Right lobe of liver (tissue), 6 donors: ENCODE measurements at regions not wholly inside any gene's neighbourhood (a gene's known extent, or its start where the extent isn't known, plus 50 kb on each side); places are given as distances from the start of the nearest gene placed in this dataset.

ENCODE experiments used
- ATAC-seq, 4 donors: fragments of 200-7000 bp; cut with Tn5 transposase; one replicate each; pipeline ENCODE4 v1.9.1; 2020; ENCODE audit warnings: mild to moderate bottlenecking in 4 of 4, moderate library complexity in 4 of 4
- DNase-seq, 3 donors: peaks; one replicate each; pipeline ENCODE4 v3.0.0-alpha.2; 2020
- H3K27ac ChIP-seq, 3 donors: fragments of 200-600 bp; one replicate each; pipeline ENCODE4 v1.8.0; 2022
- H3K27me3 ChIP-seq, 2 donors: fragments of 200-600 bp; one replicate each; pipeline ENCODE4 v1.8.0; 2022
- H3K36me3 ChIP-seq, 4 donors: fragments of 200-600 bp; sonication (generic) in 1 of 4; one replicate each; pipeline versions ENCODE4 v1.5.1 to v1.8.0; 2017 to 2022; ENCODE audit warnings: control low read depth in 1 of 4
- H3K4me1 ChIP-seq, 4 donors: fragments of 200-600 bp; sonication (generic) in 1 of 4; one replicate each; pipeline versions ENCODE4 v1.5.1 to v1.8.0; 2017 to 2022; ENCODE audit warnings: control low read depth in 1 of 4
- H3K4me3 ChIP-seq, 3 donors: fragments of 200-600 bp; one replicate each; pipeline ENCODE4 v1.8.0; 2022
- H3K9me3 ChIP-seq, 4 donors: fragments of 200-600 bp; sonication (generic) in 1 of 4; one replicate each; pipeline versions ENCODE4 v1.5.1 to v1.8.0; 2017 to 2022; ENCODE audit warnings: control low read depth in 1 of 4
- POLR2A ChIP-seq: fragments of 450-650 bp; IDR thresholded peaks from one replicate; pipeline ENCODE4 v1.6.1; 2017; ENCODE audit warnings: antibody characterized with exemption, mild to moderate bottlenecking
- WGBS: methylation state at CpG from one replicate; pipeline ENCODE4 v1.1.6; 2018; ENCODE audit warnings: low coverage, low lambda C conversion rate; ENCODE audit not compliant: insufficient coverage; ENCODE audit errors: missing lambda C conversion rate; 5-methylcytosine and 5-hydroxymethylcytosine counted together
- intact Hi-C, 2 donors: fragments of 100-400 bp; cut with DNase I; formaldehyde crosslinking; loops; one replicate each; pipeline versions ENCODE4 v1.11.2 to v1.14.1; 2022
- TF ChIP-seq, protein P1 (sequence below), 4 donors: fragments of 200-600 bp in 3 of 4; fragments of 450-650 bp in 1 of 4; IDR thresholded peaks; one replicate each; pipeline versions ENCODE4 v1.5.1 to v1.8.0; 2016 to 2022; ENCODE audit warnings: antibody characterized with exemption in 4 of 4, mild to moderate bottlenecking in 2 of 4
- donor health status: DM: no; HTN: yes; CAD: no.
- donor health status: DM: no; HTN: no; CAD: no.
- donor health status: DM: no; HTN: no; CAD: no.
- donor health status: DM: no; HTN: yes; CAD: no.
- donor health status: DM: no; HTN: yes; CAD: no.

DNA sequence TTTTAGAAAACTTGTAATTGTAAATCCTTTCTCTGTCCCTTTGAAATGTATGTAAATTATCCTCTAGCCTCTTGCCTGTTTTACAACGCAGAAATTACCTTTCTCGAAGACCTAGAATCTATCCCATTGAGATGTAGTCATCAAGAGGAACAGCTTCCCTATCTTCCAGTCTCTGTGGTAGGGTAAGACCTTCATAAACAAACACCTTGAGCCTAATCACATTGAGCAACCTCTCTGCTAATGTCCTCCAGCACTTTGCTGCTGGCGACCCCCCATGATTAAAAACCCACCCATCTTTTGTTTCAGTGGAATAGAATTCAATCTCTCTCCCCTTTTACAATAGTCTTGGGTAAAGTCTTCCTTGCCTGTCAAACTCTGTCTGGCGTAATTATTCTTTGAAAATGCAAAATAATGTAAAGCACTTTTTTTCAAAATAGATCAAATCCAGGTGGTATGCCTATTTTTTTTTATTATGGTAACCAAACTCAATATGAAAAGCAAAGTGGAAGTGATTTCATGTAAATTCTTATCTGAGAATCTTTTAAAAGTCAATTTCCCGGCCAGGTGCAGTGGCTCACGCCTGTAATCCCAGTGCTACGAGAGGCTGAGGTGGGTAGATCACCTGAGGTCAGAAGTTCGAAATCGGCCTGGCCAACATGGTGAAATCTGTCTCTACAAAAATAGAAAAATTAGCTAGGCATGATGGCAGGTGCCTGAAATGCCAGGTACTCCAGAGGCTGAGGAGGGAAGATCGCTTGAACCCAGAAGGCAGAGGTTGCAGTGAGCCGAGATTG is 237.9 kb downstream of the GRXCR1 start:
- Histone ChIP-seq H3K36me3 (no peaks in the 10 kb centered on the region), H3K27ac (no peak overlapping the region), H3K4me1 (no peaks in the 10 kb centered on the region), H3K27me3 (no peaks in the 10 kb centered on the region), H3K4me3 (no peak overlapping the region), H3K9me3 (no peaks in the 10 kb centered on the region)
- DNase-seq (no peak), ATAC-seq (no peak)
- intact Hi-C loops: no loop called here
- TF ChIP-seq, protein P1, sequence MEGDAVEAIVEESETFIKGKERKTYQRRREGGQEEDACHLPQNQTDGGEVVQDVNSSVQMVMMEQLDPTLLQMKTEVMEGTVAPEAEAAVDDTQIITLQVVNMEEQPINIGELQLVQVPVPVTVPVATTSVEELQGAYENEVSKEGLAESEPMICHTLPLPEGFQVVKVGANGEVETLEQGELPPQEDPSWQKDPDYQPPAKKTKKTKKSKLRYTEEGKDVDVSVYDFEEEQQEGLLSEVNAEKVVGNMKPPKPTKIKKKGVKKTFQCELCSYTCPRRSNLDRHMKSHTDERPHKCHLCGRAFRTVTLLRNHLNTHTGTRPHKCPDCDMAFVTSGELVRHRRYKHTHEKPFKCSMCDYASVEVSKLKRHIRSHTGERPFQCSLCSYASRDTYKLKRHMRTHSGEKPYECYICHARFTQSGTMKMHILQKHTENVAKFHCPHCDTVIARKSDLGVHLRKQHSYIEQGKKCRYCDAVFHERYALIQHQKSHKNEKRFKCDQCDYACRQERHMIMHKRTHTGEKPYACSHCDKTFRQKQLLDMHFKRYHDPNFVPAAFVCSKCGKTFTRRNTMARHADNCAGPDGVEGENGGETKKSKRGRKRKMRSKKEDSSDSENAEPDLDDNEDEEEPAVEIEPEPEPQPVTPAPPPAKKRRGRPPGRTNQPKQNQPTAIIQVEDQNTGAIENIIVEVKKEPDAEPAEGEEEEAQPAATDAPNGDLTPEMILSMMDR (IDR thresholded peaks at IDR 0.05): no peak
- 42% methylated on average over 11 of the region's 11 CpGs for WGBS

DNA sequence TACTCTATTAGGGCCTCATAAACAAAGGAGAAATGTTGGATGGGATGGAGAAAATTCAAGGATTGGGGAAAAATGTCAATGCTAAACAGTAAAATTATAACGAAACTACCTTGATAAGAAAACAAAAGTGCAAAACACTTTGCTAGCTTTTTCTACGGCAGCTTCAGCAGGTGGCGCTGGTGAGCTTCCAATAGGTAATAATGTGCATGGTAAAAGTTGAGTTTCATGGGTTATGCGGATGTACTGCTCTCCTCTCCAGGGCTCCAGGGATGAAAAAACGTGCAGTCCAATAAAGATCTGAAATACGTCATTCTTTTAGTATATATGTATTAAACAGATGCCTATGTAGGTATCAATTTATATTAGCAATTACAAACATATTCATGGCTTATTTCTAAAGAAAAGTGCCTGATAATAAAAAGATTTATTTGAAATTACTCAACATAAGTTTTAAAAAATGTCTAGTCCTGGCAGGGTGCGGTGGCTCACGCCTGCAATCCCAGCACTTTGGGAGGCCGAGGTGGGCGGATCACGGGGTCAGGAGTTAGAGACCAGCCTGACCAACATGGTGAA is 239.6 kb downstream of the GRXCR1 start:
- TF ChIP-seq, protein P1 (IDR thresholded peaks at IDR 0.05): peak; percentile 55 to 72 (median 70)
- no peak for TF ChIP-seq POLR2A
- intact Hi-C loops: no loop called here
- no peak overlapping the region for H3K4me3 ChIP-seq
- peak; percentile 67 to 77 (median 72) for ATAC-seq
- WGBS: 30% methylated on average over 11 of the region's 11 CpGs
- H3K4me1 ChIP-seq: no peaks in the 10 kb centered on the region
- H3K27me3 ChIP-seq: no peaks in the 10 kb centered on the region
- H3K36me3 ChIP-seq: no peaks in the 10 kb centered on the region
- H3K27ac ChIP-seq: no peak overlapping the region
- peak in 2 of 3 donors; percentile 56 to 70 for DNase-seq
- H3K9me3 ChIP-seq: no peaks in the 10 kb centered on the region

GRCh38 chr4:43133566-43133965 is 241.1 kb downstream of the GRXCR1 start:
- intact Hi-C loops: no loop called here
- TF ChIP-seq POLR2A: no peak
- TF ChIP-seq, protein P1 (IDR thresholded peaks at IDR 0.05): no peak
- 35% methylated on average over 6 of the region's 6 CpGs for WGBS
- H3K9me3 ChIP-seq: no peaks in the 10 kb centered on the region
- no peaks in the 10 kb centered on the region for H3K4me1 ChIP-seq
- no peak for ATAC-seq
- DNase-seq: no peak
- no peak overlapping the region for H3K27ac ChIP-seq
- H3K36me3 ChIP-seq: no peaks in the 10 kb centered on the region
- H3K4me3 ChIP-seq: no peak overlapping the region
- no peaks in the 10 kb centered on the region for H3K27me3 ChIP-seq

- Histone ChIP-seq H3K36me3 (no peaks in the 10 kb centered on the region), H3K27ac (no peak overlapping the region), H3K4me3 (no peak overlapping the region), H3K4me1 (no peaks in the 10 kb centered on the region), H3K9me3 (no peaks in the 10 kb centered on the region), H3K27me3 (no peaks in the 10 kb centered on the region)
- 43% methylated on average over 1 of the region's 1 CpG for WGBS
- intact Hi-C loops: no loop called here
- ATAC-seq: no peak
- TF ChIP-seq POLR2A: no peak
- TF ChIP-seq, protein P1 (IDR thresholded peaks at IDR 0.05): no peak
- no peak for DNase-seq
These were observed 244.2 kb downstream of the GRXCR1 start for GRCh38 chr4:43136752-43137151.
